CD14-positive monocyte (primary cell): ENCODE measurements at regions not wholly inside any gene's neighbourhood (a gene's known extent, or its start where the extent isn't known, plus 50 kb on each side); places are given as distances from the start of the nearest gene placed in this dataset.

Experiments
- DNase-seq, 3 donors: peaks; one replicate each; pipeline ENCODE4 v3.0.0-alpha.2; 2011 to 2022
- H2AFZ ChIP-seq: 2 replicates; pipeline ENCODE4 v1.6.0; 2012; ENCODE audit warnings: mild to moderate bottlenecking, low read depth, low read length, inconsistent platforms; ENCODE audit not compliant: insufficient read depth, poor library complexity, severe bottlenecking
- H3K27ac ChIP-seq, 2 donors: 1 replicate in 1 of 2; 2 replicates in 1 of 2; pipeline ENCODE4 v1.5.1; 2012 to 2013; ENCODE audit warnings: low read length in 2 of 2, control low read depth in 1 of 2, inconsistent platforms in 1 of 2, low read depth in 1 of 2, mild to moderate bottlenecking in 1 of 2
- H3K27me3 ChIP-seq, 2 donors: one replicate each; pipeline versions ENCODE4 v1.6.0 to v1.6.1; 2011 to 2013; ENCODE audit warnings: low read length in 2 of 2; ENCODE audit not compliant: control insufficient read depth in 2 of 2, insufficient read depth in 2 of 2
- H3K36me3 ChIP-seq, 2 donors: replicated peaks in 1 of 2; 1 replicate in 1 of 2; 2 replicates in 1 of 2; pipeline versions ENCODE4 v1.5.1 to v1.6.1; 2012 to 2013; ENCODE audit warnings: low read length in 2 of 2, control low read depth in 1 of 2, inconsistent platforms in 1 of 2, mild to moderate bottlenecking in 1 of 2; ENCODE audit not compliant: insufficient read depth in 2 of 2, control insufficient read depth in 1 of 2
- H3K4me1 ChIP-seq, 2 donors: 1 replicate in 1 of 2; 2 replicates in 1 of 2; pipeline versions ENCODE4 v1.5.1 to v1.6.1; 2012 to 2013; ENCODE audit warnings: low read length in 2 of 2, control low read depth in 1 of 2, inconsistent platforms in 1 of 2, mild to moderate bottlenecking in 1 of 2, moderate library complexity in 1 of 2; ENCODE audit not compliant: insufficient read depth in 2 of 2, control insufficient read depth in 1 of 2
- H3K4me2 ChIP-seq: replicated peaks from 2 replicates; pipeline ENCODE3; 2012; ENCODE audit warnings: low read length, moderate library complexity, mild to moderate bottlenecking; ENCODE audit not compliant: poor library complexity, severe bottlenecking; ENCODE audit errors: extremely low read depth
- H3K4me3 ChIP-seq, 3 experiments: fragments of 200-600 bp in 1 of 3; sonication (generic) in 1 of 3; replicated peaks in 1 of 3; 1 replicate in 2 of 3; 2 replicates in 1 of 3; pipeline ENCODE4 v1.5.1; 2011 to 2013; ENCODE audit warnings: low read length in 3 of 3, mild to moderate bottlenecking in 3 of 3, control low read depth in 2 of 3, low read depth in 2 of 3, inconsistent platforms in 1 of 3, moderate library complexity in 1 of 3
- H3K79me2 ChIP-seq: 2 replicates; pipeline ENCODE4 v1.6.0; 2012; ENCODE audit warnings: mild to moderate bottlenecking, control low read depth, inconsistent platforms, low read length, moderate library complexity; ENCODE audit not compliant: insufficient read depth
- H3K9ac ChIP-seq: 2 replicates; pipeline ENCODE4 v1.6.0; 2017; ENCODE audit warnings: low read length, mild to moderate bottlenecking; ENCODE audit not compliant: insufficient read depth, poor library complexity, severe bottlenecking
- H3K9me3 ChIP-seq, 2 donors: replicated peaks in 1 of 2; 1 replicate in 1 of 2; 2 replicates in 1 of 2; pipeline versions ENCODE4 v1.5.1 to v1.6.1; 2012 to 2013; ENCODE audit warnings: low read length in 2 of 2, control low read depth in 1 of 2; ENCODE audit not compliant: control insufficient read depth in 1 of 2, insufficient read depth in 1 of 2
- H4K20me1 ChIP-seq: 2 replicates; pipeline ENCODE4 v1.6.0; 2012; ENCODE audit warnings: mild to moderate bottlenecking, low read length, control low read depth, moderate library complexity; ENCODE audit not compliant: insufficient read depth
- H3K27ac Mint-ChIP-seq, 7 donors: one replicate each; pipeline ENCODE4 v1.8.0; 2020; ENCODE audit warnings: mild to moderate bottlenecking in 7 of 7, mixed read lengths in 7 of 7, moderate library complexity in 6 of 7, inconsistent platforms in 2 of 7
- H3K27me3 Mint-ChIP-seq, 3 donors: one replicate each; pipeline ENCODE4 v1.8.0; 2021 to 2022; ENCODE audit warnings: low read depth in 3 of 3, mild to moderate bottlenecking in 3 of 3, mixed read lengths in 3 of 3, moderate library complexity in 3 of 3, inconsistent platforms in 1 of 3
- H3K36me3 Mint-ChIP-seq, 2 donors: one replicate each; pipeline ENCODE4 v1.8.0; 2020; ENCODE audit warnings: mixed read lengths in 2 of 2, inconsistent platforms in 1 of 2, mild to moderate bottlenecking in 1 of 2
- H3K4me1 Mint-ChIP-seq: one replicate; pipeline ENCODE4 v1.8.0; 2020; ENCODE audit warnings: mild to moderate bottlenecking, mixed read lengths
- H3K4me3 Mint-ChIP-seq, 2 donors: one replicate each; pipeline ENCODE4 v1.8.0; 2020; ENCODE audit warnings: mild to moderate bottlenecking in 2 of 2, mixed read lengths in 2 of 2, moderate library complexity in 1 of 2
- H3K9me3 Mint-ChIP-seq, 7 donors: one replicate each; pipeline ENCODE4 v1.8.0; 2020 to 2022; ENCODE audit warnings: mixed read lengths in 7 of 7, mild to moderate bottlenecking in 6 of 7, moderate library complexity in 6 of 7, inconsistent platforms in 2 of 7
- CTCF ChIP-seq: fragments of 200-600 bp; IDR thresholded peaks from one replicate; pipeline ENCODE4 v1.8.0; 2022; ENCODE audit warnings: antibody characterized with exemption, mild to moderate bottlenecking
- WGBS: methylation state at CpG from one replicate; pipeline ENCODE4 v1.1.5; 2013; ENCODE audit warnings: missing lambda C conversion rate; ENCODE audit not compliant: insufficient coverage; 5-methylcytosine and 5-hydroxymethylcytosine counted together
- intact Hi-C, 2 donors: fragments of 100-400 bp; cut with micrococcal nuclease; formaldehyde crosslinking; loops; one replicate each; pipeline versions ENCODE4 v1.15.0 to v1.15.1; 2023

GRCh38 chr1:177469519-177469918, 298.8 kb downstream of the BRINP2 start:
- Histone ChIP-seq H4K20me1 (no peaks in the 10 kb centered on the region), H3K4me2 (no peak overlapping the region), H3K4me1 (no peaks in the 10 kb centered on the region), H3K36me3 (no peaks in the 10 kb centered on the region), H3K4me3 (no peak overlapping the region), H3K79me2 (no peaks in the 10 kb centered on the region), H3K27me3 (no peaks in the 10 kb centered on the region), H3K9ac (no peak overlapping the region), H2AFZ (no peak overlapping the region), H3K27ac (no peak overlapping the region), H3K9me3 (no peaks in the 10 kb centered on the region)
- intact Hi-C loops: no loop called here
- H3K27ac Mint-ChIP-seq: no peak overlapping the region
- WGBS: 96% methylated on average over 3 of the region's 3 CpGs
- no peak for TF ChIP-seq CTCF
- no peak for DNase-seq
- H3K27me3 Mint-ChIP-seq: no peaks in the 10 kb centered on the region
- no peak overlapping the region for H3K4me3 Mint-ChIP-seq
- H3K4me1 Mint-ChIP-seq: no peaks in the 10 kb centered on the region
- H3K9me3 Mint-ChIP-seq: peaks cover 0 to 12% (median 2%) of the 10 kb centered on the region in 7 donors
- H3K36me3 Mint-ChIP-seq: no peaks in the 10 kb centered on the region

- Mint-ChIP-seq H3K4me3 (no peak overlapping the region), H3K27ac (no peak overlapping the region), H3K27me3 (no peaks in the 10 kb centered on the region), H3K4me1 (no peaks in the 10 kb centered on the region), H3K9me3 (peaks cover 3 to 15% (median 7%) of the 10 kb centered on the region in 7 donors), H3K36me3 (no peaks in the 10 kb centered on the region)
- H3K9ac ChIP-seq: no peak overlapping the region
- no peak overlapping the region for H2AFZ ChIP-seq
- no peaks in the 10 kb centered on the region for H3K4me1 ChIP-seq
- H3K4me3 ChIP-seq: no peak overlapping the region
- DNase-seq: no peak
- no peaks in the 10 kb centered on the region for H3K36me3 ChIP-seq
- intact Hi-C loops: no loop called here
- TF ChIP-seq CTCF: no peak
- no peak overlapping the region for H3K27ac ChIP-seq
- H3K4me2 ChIP-seq: no peak overlapping the region
- H4K20me1 ChIP-seq: no peaks in the 10 kb centered on the region
- H3K9me3 ChIP-seq: peaks cover 0 to 5% of the 10 kb centered on the region in 2 donors
- no peaks in the 10 kb centered on the region for H3K27me3 ChIP-seq
- no peaks in the 10 kb centered on the region for H3K79me2 ChIP-seq
- no CpG with 5 or more reads among the region's 2 CpGs for WGBS
Measured at GRCh38 chr1:177466286-177466685, 295.5 kb downstream of the BRINP2 start.
